ENCODE measurements at regions not wholly inside any gene's neighbourhood (a gene's known extent, or its start where the extent isn't known, plus 50 kb on each side); places are given as distances from the start of the nearest gene placed in this dataset.

- peak; percentile 10 for DNase-seq
Observed at GRCh38 chr22:47259990-47260389, 497.5 kb downstream of the TBC1D22A start.

GRCh38 chr22:47259049-47259448, 496.6 kb downstream of the TBC1D22A start:
- no peak for DNase-seq

GRCh38 chr22:47257976-47258375, 495.5 kb downstream of the TBC1D22A start:
- DNase-seq: no peak

- no peak for DNase-seq
Observed at GRCh38 chr22:47257566-47257965, 495.1 kb downstream of the TBC1D22A start.

DNA sequence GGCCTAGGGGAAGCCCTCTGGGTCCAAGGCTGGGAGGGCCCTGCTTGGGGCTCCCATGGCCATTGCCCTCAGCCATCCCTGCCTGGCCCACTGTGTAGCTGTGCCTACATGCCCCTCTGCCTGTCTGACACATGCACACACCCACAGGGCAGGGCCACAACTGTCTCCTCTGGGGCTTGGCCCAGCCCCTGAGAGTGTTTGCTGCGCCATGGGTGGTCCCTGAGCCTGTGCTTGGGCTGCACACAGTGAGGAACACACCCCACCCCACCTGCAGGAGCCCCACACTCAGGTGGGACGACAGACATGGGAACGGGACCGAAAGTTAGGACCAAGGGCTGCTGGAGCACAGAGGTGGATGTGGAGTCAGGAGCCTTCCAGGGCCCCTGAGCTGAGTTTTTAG, 489.5 kb downstream of the TBC1D22A start:
- no peak for DNase-seq

GRCh38 chr22:47250995-47251765, 488.7 kb downstream of the TBC1D22A start:
- no peak for DNase-seq

- no peak for DNase-seq
Observed at GRCh38 chr22:47249370-47249928, 487.0 kb downstream of the TBC1D22A start.

- DNase-seq: no peak
Observed at GRCh38 chr22:47248925-47249324, 486.5 kb downstream of the TBC1D22A start.

DNA sequence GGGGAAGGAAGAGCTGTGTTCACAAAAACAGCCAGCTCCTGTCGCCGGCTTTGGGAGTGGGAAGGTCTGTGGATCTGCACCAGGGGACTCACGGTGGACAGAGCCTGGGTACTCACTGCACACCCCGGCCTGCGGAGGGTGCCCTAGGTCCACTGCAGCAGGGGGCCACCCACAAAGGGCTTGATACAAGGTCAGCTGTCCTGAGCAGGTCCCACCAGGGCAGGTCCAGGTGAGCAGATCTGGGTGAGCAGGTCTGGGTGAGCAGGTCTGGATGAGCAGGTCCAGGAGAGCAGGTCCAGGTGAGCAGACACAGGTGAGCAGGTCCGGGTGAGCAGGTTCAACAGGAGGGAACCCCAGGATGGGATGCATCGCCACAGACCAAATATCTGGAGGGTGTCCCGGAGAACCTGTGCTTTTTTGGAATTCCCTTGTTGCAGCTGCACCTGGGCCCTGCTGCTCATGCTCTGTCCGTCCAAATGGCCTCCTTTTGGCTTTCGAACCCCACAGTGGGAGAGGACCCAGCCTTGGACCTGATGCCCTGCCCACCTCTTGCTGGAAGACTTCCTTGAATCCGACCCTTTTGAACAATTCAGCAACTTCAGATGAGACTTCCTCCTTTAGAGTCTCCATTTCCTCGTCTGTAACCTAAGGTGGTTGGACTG, 485.3 kb downstream of the TBC1D22A start:
- DNase-seq: no peak

- no peak for DNase-seq
Observed at GRCh38 chr22:47245786-47246185, 483.3 kb downstream of the TBC1D22A start.

DNA sequence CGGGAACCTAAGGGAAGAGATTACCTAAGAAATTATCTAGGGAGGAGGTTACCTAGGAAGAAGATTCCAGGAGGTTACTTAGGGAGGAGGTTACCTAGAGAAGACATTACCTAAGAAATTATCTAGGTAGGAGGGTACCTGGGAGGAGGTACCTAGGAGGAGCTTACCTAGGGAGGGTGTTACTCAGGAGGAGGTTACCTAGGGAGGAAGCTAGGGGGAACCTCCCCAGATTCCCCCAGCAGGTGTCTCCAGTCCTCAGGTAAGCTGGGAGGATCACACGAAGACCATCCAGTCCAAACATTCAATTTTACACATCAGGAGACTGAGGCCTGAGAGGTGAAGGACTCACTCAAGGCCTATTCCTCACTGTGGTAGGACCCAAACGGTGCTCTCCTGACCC, 482.8 kb downstream of the TBC1D22A start:
- DNase-seq: no peak

- no peak for DNase-seq
Observed at GRCh38 chr22:47240116-47240515, 477.7 kb downstream of the TBC1D22A start.

DNA sequence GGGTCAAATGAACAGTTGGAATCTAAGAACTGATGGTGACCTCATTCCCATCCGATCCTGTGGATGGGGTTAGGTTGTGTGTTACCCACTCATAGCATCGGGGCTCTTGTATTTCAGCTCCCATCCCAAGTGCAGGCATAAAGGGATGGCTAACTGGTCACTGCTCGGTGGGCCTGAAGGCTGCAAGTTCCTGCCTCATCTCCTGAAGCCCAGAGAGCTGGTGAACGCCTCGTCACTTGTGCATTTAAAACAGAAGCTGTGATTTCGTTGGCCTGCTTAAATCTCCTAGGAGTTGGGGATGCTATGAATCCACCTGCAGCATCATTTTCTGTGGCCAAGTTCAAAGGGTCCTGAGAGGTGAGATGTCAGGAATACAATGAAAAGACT, 477.0 kb downstream of the TBC1D22A start:
- no peak for DNase-seq

DNA sequence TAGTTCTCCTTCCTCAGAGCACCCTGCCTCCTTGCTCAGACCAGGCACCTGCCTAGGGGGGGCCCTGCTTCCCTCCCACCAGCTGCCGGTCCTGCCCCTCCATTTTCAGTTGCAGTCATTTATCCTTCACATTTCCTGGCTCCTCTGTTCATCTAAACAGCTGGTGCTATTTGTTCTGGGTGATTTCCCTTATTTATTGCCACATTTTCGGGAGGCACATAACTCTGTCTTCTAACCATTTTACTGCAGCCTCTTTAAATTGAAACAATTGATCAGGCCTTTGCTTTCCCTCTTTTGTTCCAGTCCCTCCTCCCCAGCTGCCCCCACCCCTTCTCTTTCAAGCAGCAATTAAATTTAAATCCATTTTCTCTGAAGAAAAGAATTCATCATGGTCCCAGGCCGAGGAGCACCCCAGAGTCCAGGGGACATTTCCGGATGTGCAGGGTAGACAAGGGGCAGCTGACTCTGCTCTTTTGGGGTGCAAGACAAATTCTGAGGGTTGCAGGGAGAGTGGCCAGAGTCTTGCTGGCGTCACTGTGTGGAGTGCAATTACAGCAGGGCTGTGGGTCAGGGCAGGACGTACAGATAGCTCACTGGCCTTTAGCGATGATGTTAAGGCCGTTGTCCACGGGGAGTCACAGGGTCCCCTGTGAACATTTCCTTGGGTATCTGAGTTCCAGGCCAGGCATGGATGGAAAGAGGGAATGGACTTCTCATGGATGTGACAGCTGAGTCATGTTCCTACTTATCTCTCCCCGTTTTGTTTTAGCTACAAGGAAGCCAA, 476.4 kb downstream of the TBC1D22A start:
- DNase-seq: no peak

- DNase-seq: no peak
Observed at GRCh38 chr22:47237890-47238480, 475.5 kb downstream of the TBC1D22A start.

GRCh38 chr22:47236718-47237117, 474.3 kb downstream of the TBC1D22A start:
- no peak for DNase-seq

GRCh38 chr22:47236161-47236560, 473.7 kb downstream of the TBC1D22A start:
- DNase-seq: no peak

DNA sequence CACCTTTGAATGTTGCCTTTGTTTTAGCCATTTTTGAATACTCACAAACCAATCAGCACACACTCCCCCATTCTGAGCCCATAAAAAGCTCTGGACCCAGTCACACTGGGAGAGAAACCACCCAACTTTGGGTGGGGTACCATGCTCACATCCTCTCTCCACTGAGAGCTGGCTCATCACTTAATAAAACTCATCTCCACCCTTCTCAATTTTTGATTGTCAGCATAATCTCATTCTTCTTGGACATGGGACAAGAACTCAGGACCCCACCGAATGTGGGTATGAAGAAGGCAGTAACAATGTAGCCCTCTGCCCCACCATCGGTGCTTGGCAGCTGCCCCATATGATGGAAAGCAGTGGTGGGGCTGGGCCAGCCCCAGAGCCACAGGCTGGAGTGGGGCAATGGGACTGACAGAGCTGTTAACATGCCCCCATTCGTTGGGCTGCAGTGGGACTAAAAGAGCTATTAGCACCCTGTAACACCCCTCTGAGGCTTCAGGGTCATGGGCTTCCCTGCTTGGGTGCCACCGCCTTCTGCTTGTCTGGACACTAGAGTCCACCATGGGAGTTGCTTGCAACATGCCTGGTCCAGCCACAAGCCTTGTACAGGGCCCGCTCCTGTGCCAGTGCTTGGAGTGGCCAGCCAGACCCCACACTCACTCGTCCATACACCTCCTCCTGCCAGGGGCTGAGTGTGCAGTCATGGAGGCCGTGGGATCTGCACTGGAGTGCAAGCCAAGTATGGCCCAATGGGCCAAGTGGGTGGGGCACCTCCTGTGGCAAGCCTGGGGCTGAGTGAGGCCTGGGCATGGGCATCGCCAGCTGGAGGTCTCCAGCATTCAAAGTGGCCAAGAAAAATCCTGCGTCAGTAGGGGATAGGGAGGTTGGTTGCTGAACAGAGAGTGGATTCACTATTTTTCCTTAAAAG, 471.1 kb downstream of the TBC1D22A start:
- no peak for DNase-seq

GRCh38 chr22:47232753-47233152, 470.3 kb downstream of the TBC1D22A start:
- no peak for DNase-seq

DNA sequence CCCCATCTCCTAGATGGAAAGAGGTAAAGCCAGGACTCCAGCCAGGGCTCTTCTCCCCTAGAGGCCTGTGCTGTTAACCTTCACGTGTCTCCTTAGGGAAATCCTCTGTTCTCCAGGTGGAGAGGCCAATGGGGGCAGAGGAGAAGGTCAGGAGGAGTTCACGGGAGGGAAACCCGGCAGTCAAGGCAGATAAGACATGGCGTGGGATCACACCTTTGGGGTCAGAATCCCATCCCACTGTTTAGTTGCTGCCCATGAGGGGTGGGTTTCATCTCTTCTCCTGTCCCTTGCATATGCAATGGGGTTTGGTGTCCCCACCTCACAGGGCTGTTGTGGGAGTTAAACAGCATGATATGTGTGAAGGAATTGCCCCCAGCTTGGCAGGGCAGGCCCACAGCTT, 469.7 kb downstream of the TBC1D22A start:
- DNase-seq: no peak

DNA sequence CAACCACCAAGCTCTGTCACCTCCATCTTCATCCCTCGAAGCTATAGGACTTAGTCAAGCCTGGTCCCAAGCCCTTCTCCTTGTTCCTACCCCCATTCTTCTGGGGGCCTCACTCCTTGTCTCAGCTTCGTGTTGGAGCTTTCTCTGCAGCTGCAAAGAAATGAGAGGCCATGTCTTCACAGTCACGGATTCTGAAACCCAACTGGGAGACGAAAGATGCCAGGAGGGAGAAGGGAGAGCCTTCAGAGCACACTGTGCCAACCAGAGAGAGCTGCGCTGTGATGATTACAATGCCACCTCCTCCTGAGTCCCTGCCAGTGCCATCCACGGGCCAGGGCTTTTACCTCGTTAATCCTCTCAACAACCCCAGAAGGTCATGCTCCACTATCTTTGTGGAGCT, 469.3 kb downstream of the TBC1D22A start:
- DNase-seq: no peak

GRCh38 chr22:47230741-47231140, 468.3 kb downstream of the TBC1D22A start:
- DNase-seq: no peak

Data from hematopoietic multipotent progenitor cell treated with erythropoietin and hydrocortisone succinate and interleukin-3 and kit ligand, for 4 days (in vitro differentiated cells).